ACC112 (cell line): ENCODE measurements at regions not wholly inside any gene's neighbourhood (a gene's known extent, or its start where the extent isn't known, plus 50 kb on each side); places are given as distances from the start of the nearest gene placed in this dataset.

Experiments
- H2AFZ ChIP-seq: fragments of 200-600 bp; sonication (generic); one replicate; pipeline ENCODE4 v1.6.0; 2017; ENCODE audit warnings: antibody characterized with exemption, low read length; ENCODE audit not compliant: unreplicated experiment
- H3K27ac ChIP-seq: fragments of 200-600 bp; sonication (generic); 2 replicates; pipeline ENCODE4 v1.5.1; 2014; ENCODE audit warnings: low read depth, mild to moderate bottlenecking, antibody characterized with exemption, low read length, moderate library complexity
- H3K27me3 ChIP-seq: fragments of 200-600 bp; sonication (generic); 2 replicates; pipeline ENCODE4 v1.6.1; 2014; ENCODE audit warnings: mild to moderate bottlenecking, antibody characterized with exemption, low read length, moderate library complexity, mixed read lengths; ENCODE audit not compliant: insufficient read depth
- H3K36me3 ChIP-seq: fragments of 200-600 bp; sonication (generic); 2 replicates; pipeline ENCODE4 v1.6.1; 2016; ENCODE audit warnings: mild to moderate bottlenecking, antibody characterized with exemption, low read length, moderate library complexity, mixed read lengths; ENCODE audit not compliant: insufficient read depth
- H3K4me1 ChIP-seq: fragments of 200-600 bp; sonication (generic); one replicate; pipeline ENCODE4 v1.6.1; 2016; ENCODE audit warnings: low read length, mixed read lengths; ENCODE audit not compliant: insufficient read depth, unreplicated experiment, control insufficient read depth
- H3K4me3 ChIP-seq: fragments of 200-600 bp; sonication (generic); 2 replicates; pipeline ENCODE4 v1.5.1; 2014; ENCODE audit warnings: mild to moderate bottlenecking, low read depth, low read length
- H3K79me2 ChIP-seq: fragments of 200-600 bp; sonication (generic); one replicate; pipeline ENCODE4 v1.6.0; 2016; ENCODE audit warnings: low read length; ENCODE audit not compliant: control insufficient read depth, unreplicated experiment, insufficient read depth

DNA sequence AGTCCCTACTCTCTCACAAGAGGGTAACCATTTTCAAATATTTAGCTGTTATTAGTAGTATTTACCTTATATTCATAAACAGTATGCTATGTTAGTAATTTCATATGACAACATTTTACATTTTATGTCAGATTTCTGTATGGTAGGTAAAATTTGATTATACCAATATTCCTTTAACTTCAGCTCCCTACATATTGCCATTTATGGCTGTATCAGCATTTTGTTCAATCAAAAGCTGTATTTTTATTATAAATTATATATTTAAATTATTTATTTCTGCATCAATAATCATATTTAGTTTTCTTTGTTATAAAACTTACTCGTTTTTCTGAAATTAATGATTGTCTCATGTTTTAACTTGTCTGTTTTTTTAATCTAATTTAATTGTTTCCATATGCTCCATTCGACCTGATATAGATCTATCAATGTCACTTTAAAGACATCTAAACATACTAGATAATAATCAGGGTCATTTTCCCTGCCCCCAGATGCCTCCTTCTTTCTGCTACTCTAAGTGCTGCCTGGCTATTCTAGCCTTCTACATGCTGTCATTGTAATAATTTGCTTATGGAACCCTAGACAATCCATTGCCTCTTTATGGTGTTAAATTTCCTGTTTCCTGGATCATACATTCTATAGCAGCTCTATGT is 1976.7 kb upstream of the ADGRL3 start:
- Histone ChIP-seq H3K36me3 (no peaks in the 10 kb centered on the region), H3K4me1 (no peaks in the 10 kb centered on the region), H2AFZ (no peak overlapping the region), H3K27ac (no peak overlapping the region), H3K27me3 (no peaks in the 10 kb centered on the region), H3K4me3 (no peak overlapping the region), H3K79me2 (no peaks in the 10 kb centered on the region)

GRCh38 chr4:59238212-59238611 is 1961.9 kb upstream of the ADGRL3 start:
- H3K27me3 ChIP-seq: no peaks in the 10 kb centered on the region
- no peaks in the 10 kb centered on the region for H3K4me1 ChIP-seq
- no peak overlapping the region for H3K4me3 ChIP-seq
- no peak overlapping the region for H2AFZ ChIP-seq
- H3K27ac ChIP-seq: no peak overlapping the region
- no peaks in the 10 kb centered on the region for H3K36me3 ChIP-seq
- no peaks in the 10 kb centered on the region for H3K79me2 ChIP-seq

GRCh38 chr4:59240011-59240410 is 1960.1 kb upstream of the ADGRL3 start:
- Histone ChIP-seq H3K36me3 (no peaks in the 10 kb centered on the region), H3K27me3 (no peaks in the 10 kb centered on the region), H3K27ac (no peak overlapping the region), H2AFZ (no peak overlapping the region), H3K79me2 (no peaks in the 10 kb centered on the region), H3K4me1 (no peaks in the 10 kb centered on the region), H3K4me3 (no peak overlapping the region)

DNA sequence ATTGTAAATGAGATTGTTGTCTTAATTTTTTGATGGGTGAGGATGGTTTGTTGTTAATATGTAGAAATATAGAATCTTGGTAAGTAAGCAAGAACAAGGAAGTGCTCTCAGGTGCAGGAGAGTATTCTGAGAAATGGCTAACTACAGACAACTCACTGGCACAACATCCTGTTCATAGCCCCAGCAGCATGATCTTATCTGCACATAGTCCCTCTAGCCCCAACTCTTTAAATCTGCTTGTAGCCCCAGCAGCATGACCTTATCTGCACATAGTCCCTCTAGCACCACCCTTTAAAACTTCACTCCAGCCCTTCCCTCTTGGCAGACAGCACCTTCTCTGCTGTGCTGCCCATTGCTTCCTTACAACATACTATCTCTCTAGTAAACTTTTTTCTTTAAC is 1957.1 kb upstream of the ADGRL3 start:
- Histone ChIP-seq H3K79me2 (no peaks in the 10 kb centered on the region), H3K27me3 (no peaks in the 10 kb centered on the region), H2AFZ (no peak overlapping the region), H3K4me1 (no peaks in the 10 kb centered on the region), H3K36me3 (no peaks in the 10 kb centered on the region), H3K4me3 (no peak overlapping the region), H3K27ac (no peak overlapping the region)

DNA sequence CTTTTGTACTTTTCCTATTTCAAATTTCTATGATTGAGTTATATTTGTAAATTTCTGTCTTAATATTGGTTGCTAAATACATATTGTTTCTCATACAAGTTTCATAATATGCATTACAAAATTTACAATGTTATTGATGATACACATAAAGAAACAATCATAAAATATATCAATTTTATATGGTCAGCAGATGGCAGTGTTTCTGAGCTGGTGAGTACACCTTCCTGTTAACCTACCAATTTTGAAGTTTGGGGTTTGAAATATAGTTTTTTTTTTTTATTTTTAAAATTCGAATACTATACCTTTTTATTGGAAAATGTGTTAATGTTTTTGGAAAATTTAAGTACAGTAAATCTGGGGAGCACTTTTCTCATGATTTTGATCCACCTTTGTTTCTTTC is 1953.1 kb upstream of the ADGRL3 start:
- no peak overlapping the region for H3K27ac ChIP-seq
- H3K4me3 ChIP-seq: no peak overlapping the region
- H3K27me3 ChIP-seq: no peaks in the 10 kb centered on the region
- H2AFZ ChIP-seq: no peak overlapping the region
- H3K36me3 ChIP-seq: no peaks in the 10 kb centered on the region
- H3K79me2 ChIP-seq: no peaks in the 10 kb centered on the region
- no peaks in the 10 kb centered on the region for H3K4me1 ChIP-seq

- H3K4me1 ChIP-seq: no peaks in the 10 kb centered on the region
- no peak overlapping the region for H3K27ac ChIP-seq
- H3K79me2 ChIP-seq: no peaks in the 10 kb centered on the region
- H3K27me3 ChIP-seq: no peaks in the 10 kb centered on the region
- no peak overlapping the region for H2AFZ ChIP-seq
- no peak overlapping the region for H3K4me3 ChIP-seq
- H3K36me3 ChIP-seq: no peaks in the 10 kb centered on the region
Measured at GRCh38 chr4:59248313-59248712, 1951.8 kb upstream of the ADGRL3 start.

DNA sequence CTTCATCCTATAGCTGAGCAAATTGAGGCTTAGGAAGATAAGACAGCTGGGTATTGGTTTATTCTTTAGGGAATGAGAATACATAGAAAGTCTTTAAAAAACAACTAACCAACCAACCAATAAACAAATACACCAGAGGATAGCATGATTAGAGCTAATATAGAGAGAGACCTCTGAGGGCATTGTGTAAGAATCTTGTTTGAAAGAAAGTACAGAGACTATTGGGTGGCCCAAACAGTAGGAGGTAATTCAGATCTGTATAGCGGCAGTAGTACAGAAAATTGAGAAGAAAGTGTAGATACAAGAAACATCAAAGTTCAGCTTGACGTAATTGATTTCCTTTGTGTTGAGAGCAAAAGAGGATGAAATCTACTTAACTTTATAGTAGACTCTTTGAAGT is 1951.0 kb upstream of the ADGRL3 start:
- Histone ChIP-seq H3K4me3 (no peak overlapping the region), H3K27me3 (no peaks in the 10 kb centered on the region), H3K79me2 (no peaks in the 10 kb centered on the region), H2AFZ (no peak overlapping the region), H3K4me1 (no peaks in the 10 kb centered on the region), H3K36me3 (no peaks in the 10 kb centered on the region), H3K27ac (no peak overlapping the region)

- Histone ChIP-seq H2AFZ (no peak overlapping the region), H3K36me3 (no peaks in the 10 kb centered on the region), H3K27me3 (no peaks in the 10 kb centered on the region), H3K4me1 (no peaks in the 10 kb centered on the region), H3K4me3 (no peak overlapping the region), H3K79me2 (no peaks in the 10 kb centered on the region), H3K27ac (no peak overlapping the region)
Measured at GRCh38 chr4:59258002-59258401, 1942.1 kb upstream of the ADGRL3 start.

DNA sequence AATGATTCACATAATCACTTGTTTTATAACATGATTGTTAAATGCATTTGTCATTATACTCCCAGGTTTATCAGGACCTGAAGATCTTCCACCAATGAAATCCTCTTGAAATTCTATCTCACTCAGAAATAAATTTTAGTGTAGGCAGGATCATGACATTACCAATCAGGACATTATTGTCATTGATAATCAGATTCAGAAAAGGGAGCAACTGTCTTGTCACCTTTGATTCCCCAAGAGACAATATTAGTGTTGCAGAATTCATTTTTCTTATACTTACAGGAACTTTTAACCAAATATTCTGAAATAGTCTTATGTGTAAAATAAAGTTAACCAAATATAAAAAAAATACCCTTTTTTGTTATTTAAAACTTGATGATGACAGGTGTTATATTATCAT is 1892.5 kb upstream of the ADGRL3 start:
- Histone ChIP-seq H3K27ac (no peak overlapping the region), H2AFZ (no peak overlapping the region), H3K4me3 (no peak overlapping the region), H3K4me1 (no peaks in the 10 kb centered on the region), H3K27me3 (no peaks in the 10 kb centered on the region), H3K79me2 (no peaks in the 10 kb centered on the region), H3K36me3 (no peaks in the 10 kb centered on the region)

GRCh38 chr4:59314637-59315036 is 1885.5 kb upstream of the ADGRL3 start:
- Histone ChIP-seq H3K36me3 (no peaks in the 10 kb centered on the region), H3K4me1 (no peaks in the 10 kb centered on the region), H3K27me3 (no peaks in the 10 kb centered on the region), H2AFZ (no peak overlapping the region), H3K4me3 (no peak overlapping the region), H3K79me2 (no peaks in the 10 kb centered on the region), H3K27ac (no peak overlapping the region)

DNA sequence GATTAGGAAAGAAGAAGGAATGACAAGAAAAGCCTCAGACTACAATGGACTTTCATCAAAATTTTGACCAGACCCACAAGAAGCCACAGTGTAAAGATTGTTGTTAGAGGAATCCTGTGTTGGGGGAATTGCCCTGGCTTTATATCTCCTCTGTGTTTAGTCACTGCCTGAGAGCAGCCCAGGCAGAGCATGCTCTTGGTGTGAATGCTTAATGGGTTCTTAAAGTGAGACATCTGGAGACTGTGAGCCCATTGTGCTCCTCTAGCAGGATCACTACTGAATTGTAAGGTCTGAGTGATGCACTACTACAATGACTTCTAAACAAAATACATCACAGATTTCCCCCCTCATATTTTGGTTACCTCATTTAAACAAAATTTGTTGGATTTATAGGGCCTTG is 1860.5 kb upstream of the ADGRL3 start:
- Histone ChIP-seq H3K79me2 (no peaks in the 10 kb centered on the region), H3K27ac (no peak overlapping the region), H3K36me3 (no peaks in the 10 kb centered on the region), H3K27me3 (no peaks in the 10 kb centered on the region), H3K4me1 (no peaks in the 10 kb centered on the region), H3K4me3 (no peak overlapping the region), H2AFZ (no peak overlapping the region)
